ENCODE measurements at regions not wholly inside any gene's neighbourhood (a gene's known extent, or its start where the extent isn't known, plus 50 kb on each side); places are given as distances from the start of the nearest gene placed in this dataset.

GRCh38 chr14:39827901-39828655 lies 395.8 kb upstream of the FBXO33 start:
- TF ChIP-seq CTCF (IDR thresholded peaks at IDR 0.05; ENCODE audit: low read depth, low read length): no peak
- Histone ChIP-seq H3K36me3 (no peaks in the 10 kb centered on the region), H3K9me3 (no peaks in the 10 kb centered on the region), H3K4me3 (ENCODE audit: low read depth, low read length) (no peak overlapping the region), H3K4me1 (no peaks in the 10 kb centered on the region), H3K27me3 (no peaks in the 10 kb centered on the region)
- DNase-seq: no peak

GRCh38 chr14:39812532-39813320 lies 380.5 kb upstream of the FBXO33 start:
- Histone ChIP-seq H3K27me3 (no peaks in the 10 kb centered on the region), H3K9me3 (no peaks in the 10 kb centered on the region), H3K4me3 (ENCODE audit: low read depth, low read length) (no peak overlapping the region), H3K36me3 (no peaks in the 10 kb centered on the region), H3K4me1 (no peaks in the 10 kb centered on the region)
- DNase-seq: no peak
- TF ChIP-seq CTCF (IDR thresholded peaks at IDR 0.05; ENCODE audit: low read depth, low read length): no peak

GRCh38 chr14:39807271-39807670 lies 375.0 kb upstream of the FBXO33 start:
- no peak for TF ChIP-seq CTCF (IDR thresholded peaks at IDR 0.05; ENCODE audit: low read depth, low read length)
- no peak for DNase-seq
- H3K4me3 ChIP-seq (ENCODE audit: low read depth, low read length): no peak overlapping the region

GRCh38 chr14:39784461-39784860 lies 352.2 kb upstream of the FBXO33 start:
- Histone ChIP-seq H3K9me3 (no peaks in the 10 kb centered on the region), H3K36me3 (no peaks in the 10 kb centered on the region)
- TF ChIP-seq CTCF (IDR thresholded peaks at IDR 0.05; ENCODE audit: low read depth, low read length): no peak

More at GRCh38 chr14:39807271-39807670, 375.0 kb upstream of the FBXO33 start:
- H3K9me3 ChIP-seq: no peaks in the 10 kb centered on the region
- H3K27me3 ChIP-seq: no peaks in the 10 kb centered on the region
- H3K36me3 ChIP-seq: no peaks in the 10 kb centered on the region
- no peaks in the 10 kb centered on the region for H3K4me1 ChIP-seq

GRCh38 chr14:39781466-39781865 lies 349.2 kb upstream of the FBXO33 start:
- Histone ChIP-seq H3K4me1 (no peaks in the 10 kb centered on the region), H3K9me3 (no peaks in the 10 kb centered on the region), H3K4me3 (ENCODE audit: low read depth, low read length) (no peak overlapping the region), H3K27me3 (no peaks in the 10 kb centered on the region), H3K36me3 (no peaks in the 10 kb centered on the region)
- TF ChIP-seq CTCF (IDR thresholded peaks at IDR 0.05; ENCODE audit: low read depth, low read length): no peak
- no peak for DNase-seq

More at GRCh38 chr14:39784461-39784860, 352.2 kb upstream of the FBXO33 start:
- Histone ChIP-seq H3K4me1 (no peaks in the 10 kb centered on the region), H3K4me3 (ENCODE audit: low read depth, low read length) (no peak overlapping the region), H3K27me3 (no peaks in the 10 kb centered on the region)
- DNase-seq: no peak

All from BE2C (cell line).